ENCODE measurements at regions not wholly inside any gene's neighbourhood (a gene's known extent, or its start where the extent isn't known, plus 50 kb on each side); places are given as distances from the start of the nearest gene placed in this dataset.

DNA sequence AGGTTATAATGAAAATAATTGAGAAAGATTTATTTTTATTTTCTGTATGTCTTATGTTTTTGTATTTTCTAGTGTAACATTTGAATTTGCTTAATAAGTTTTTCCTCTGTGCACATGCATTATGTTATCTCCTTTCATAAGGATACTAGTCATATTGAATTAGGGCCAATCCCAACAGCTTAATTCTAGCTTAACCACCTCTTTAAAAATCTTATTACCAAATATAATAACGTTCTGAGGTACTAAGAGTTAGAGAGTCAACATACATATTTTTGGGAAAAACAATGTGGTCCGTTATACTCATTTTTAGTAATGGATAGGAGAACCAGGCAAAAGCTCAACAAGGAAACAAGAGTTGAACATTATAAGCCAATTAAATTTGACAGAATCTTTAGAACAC, 845.6 kb upstream of the SEL1L start:
- TF ChIP-seq, protein P1, sequence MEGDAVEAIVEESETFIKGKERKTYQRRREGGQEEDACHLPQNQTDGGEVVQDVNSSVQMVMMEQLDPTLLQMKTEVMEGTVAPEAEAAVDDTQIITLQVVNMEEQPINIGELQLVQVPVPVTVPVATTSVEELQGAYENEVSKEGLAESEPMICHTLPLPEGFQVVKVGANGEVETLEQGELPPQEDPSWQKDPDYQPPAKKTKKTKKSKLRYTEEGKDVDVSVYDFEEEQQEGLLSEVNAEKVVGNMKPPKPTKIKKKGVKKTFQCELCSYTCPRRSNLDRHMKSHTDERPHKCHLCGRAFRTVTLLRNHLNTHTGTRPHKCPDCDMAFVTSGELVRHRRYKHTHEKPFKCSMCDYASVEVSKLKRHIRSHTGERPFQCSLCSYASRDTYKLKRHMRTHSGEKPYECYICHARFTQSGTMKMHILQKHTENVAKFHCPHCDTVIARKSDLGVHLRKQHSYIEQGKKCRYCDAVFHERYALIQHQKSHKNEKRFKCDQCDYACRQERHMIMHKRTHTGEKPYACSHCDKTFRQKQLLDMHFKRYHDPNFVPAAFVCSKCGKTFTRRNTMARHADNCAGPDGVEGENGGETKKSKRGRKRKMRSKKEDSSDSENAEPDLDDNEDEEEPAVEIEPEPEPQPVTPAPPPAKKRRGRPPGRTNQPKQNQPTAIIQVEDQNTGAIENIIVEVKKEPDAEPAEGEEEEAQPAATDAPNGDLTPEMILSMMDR (IDR thresholded peaks at IDR 0.05) = no peak
- intact Hi-C loops (cut with DNase I, micrococcal nuclease) = no loop called here
- Histone ChIP-seq H3K4me1 (ENCODE audit: low read depth) (no peaks in the 10 kb centered on the region), H3K36me3 (ENCODE audit: low read depth) (no peaks in the 10 kb centered on the region), H3K9me3 (peaks cover 21% of the 10 kb centered on the region), H3K4me3 (no peak overlapping the region)
- DNase-seq = no peak
- ATAC-seq = no peak

DNA sequence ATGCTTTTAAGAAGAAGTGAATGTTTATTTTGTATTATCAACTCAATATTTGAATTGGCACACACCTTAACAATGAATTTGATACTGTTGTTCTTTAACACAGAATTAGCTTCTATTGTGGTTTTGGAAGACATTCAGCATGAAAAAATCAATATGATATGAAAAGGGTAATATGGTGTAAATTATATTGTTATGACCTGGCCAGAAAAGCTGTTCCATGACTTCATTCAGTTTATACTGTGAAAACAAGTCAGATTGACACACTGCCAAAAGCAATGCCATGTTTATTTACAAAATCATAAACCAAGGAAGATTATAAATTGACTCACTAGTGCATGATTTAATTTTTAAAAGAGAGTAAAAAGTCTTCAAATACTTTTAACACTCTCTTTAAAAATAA, 851.4 kb upstream of the SEL1L start:
- no peak for ATAC-seq
- no peak for DNase-seq
- H3K4me1 ChIP-seq (ENCODE audit: low read depth) = no peaks in the 10 kb centered on the region
- no peak overlapping the region for H3K4me3 ChIP-seq
- no peaks in the 10 kb centered on the region for H3K36me3 ChIP-seq (ENCODE audit: low read depth)
- TF ChIP-seq, protein P1 (IDR thresholded peaks at IDR 0.05) = no peak
- intact Hi-C loops (cut with DNase I, micrococcal nuclease) = no loop called here
- peaks cover 5% of the 10 kb centered on the region for H3K9me3 ChIP-seq

DNA sequence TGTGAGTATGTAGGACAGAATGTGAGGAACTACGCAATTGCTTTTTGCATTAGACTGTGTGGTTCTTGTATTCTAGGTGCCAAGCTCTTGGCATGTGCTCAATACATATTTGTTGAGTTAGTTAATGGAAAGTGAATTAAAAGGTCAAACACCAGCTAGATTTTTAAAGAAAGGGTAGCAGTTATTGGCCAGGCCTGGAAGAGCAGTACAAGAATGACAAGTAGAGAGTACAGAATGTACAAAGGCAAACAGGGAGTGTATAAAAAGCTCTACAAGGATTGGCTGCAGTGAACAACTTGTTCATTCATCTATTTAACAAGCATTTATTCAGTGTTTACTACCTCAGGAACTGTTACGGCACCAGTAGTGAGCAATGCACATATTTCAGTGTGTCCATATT, 854.0 kb upstream of the SEL1L start:
- Histone ChIP-seq H3K4me1 (ENCODE audit: low read depth) (no peaks in the 10 kb centered on the region), H3K9me3 (peaks cover 12% of the 10 kb centered on the region), H3K4me3 (no peak overlapping the region), H3K36me3 (ENCODE audit: low read depth) (no peaks in the 10 kb centered on the region)
- ATAC-seq (no peak), DNase-seq (no peak)
- intact Hi-C loops (cut with DNase I, micrococcal nuclease) = no loop called here
- TF ChIP-seq, protein P1 (IDR thresholded peaks at IDR 0.05) = no peak

DNA sequence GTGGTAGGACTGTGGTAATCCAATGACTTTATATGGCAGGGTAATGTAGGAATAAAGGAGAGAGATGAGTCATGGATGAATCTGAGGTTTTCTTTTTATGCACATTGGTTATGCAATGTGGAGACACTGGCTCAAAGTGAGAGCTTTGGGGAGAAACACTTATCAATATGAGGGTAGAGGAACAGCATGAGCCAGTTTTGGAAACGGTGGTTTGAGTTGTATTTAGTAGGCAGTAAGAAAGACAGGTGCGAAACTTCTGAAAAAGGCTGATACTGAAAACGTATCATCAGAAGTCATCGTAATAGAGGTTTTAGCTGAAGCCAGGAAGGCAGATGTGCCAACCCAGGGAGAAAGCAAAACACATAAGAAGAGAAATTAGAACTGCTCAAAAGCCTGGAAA, 854.8 kb upstream of the SEL1L start:
- TF ChIP-seq, protein P1 (IDR thresholded peaks at IDR 0.05) = no peak
- no peak for DNase-seq
- ATAC-seq = no peak
- H3K9me3 ChIP-seq = peaks cover 12% of the 10 kb centered on the region
- no peaks in the 10 kb centered on the region for H3K36me3 ChIP-seq (ENCODE audit: low read depth)
- intact Hi-C loops (cut with DNase I, micrococcal nuclease) = no loop called here
- H3K4me1 ChIP-seq (ENCODE audit: low read depth) = no peaks in the 10 kb centered on the region
- no peak overlapping the region for H3K4me3 ChIP-seq

DNA sequence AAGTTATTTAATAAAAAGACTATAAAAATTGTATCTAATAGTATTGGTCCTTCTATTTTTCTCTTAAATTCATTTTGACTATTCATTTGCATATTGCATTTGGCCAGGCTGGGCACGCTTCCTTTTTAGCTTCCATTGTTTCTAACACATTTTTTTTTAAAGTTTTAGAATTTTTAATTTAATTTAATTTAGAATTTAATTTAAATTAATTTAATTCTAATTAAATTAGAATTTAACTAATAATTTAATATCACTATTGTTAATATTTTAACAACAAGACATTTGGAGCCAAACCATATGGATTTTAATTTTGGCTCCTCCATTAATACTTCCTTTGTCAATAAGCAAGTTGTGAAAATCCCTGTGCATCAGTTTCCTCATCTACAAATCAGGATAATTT, 856.9 kb upstream of the SEL1L start:
- Histone ChIP-seq H3K9me3 (peaks cover 12% of the 10 kb centered on the region), H3K36me3 (ENCODE audit: low read depth) (no peaks in the 10 kb centered on the region), H3K4me3 (no peak overlapping the region), H3K4me1 (ENCODE audit: low read depth) (no peaks in the 10 kb centered on the region)
- no peak for ATAC-seq
- intact Hi-C loops (cut with DNase I, micrococcal nuclease) = no loop called here
- no peak for DNase-seq
- TF ChIP-seq, protein P1 (IDR thresholded peaks at IDR 0.05) = no peak

DNA sequence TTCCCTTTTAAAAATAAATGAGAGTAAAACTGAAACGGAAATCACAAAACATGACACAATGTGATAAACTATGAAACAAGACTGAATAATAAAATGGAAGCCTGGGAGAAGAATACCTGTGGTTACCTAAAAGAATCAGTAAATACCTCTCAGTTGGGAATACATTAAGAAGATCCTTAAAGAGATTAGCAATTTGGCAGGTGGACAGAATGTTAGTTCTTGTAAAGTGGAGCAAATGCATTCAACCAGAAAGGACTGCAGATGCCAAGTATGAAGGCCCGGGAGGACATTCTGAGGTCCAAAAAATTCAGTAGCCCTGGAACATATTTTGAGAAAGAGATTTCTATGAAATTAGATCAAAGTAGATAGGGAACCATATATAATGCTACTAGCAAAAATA, 861.3 kb upstream of the SEL1L start:
- DNase-seq (no peak), ATAC-seq (no peak)
- no peaks in the 10 kb centered on the region for H3K4me1 ChIP-seq (ENCODE audit: low read depth)
- no peak overlapping the region for H3K4me3 ChIP-seq
- peaks cover 9% of the 10 kb centered on the region for H3K9me3 ChIP-seq
- intact Hi-C loops (cut with DNase I, micrococcal nuclease) = no loop called here
- no peaks in the 10 kb centered on the region for H3K36me3 ChIP-seq (ENCODE audit: low read depth)
- TF ChIP-seq, protein P1 (IDR thresholded peaks at IDR 0.05) = no peak

Measured in mucosa of descending colon (tissue), 3 donors.